ENCODE measurements at regions not wholly inside any gene's neighbourhood (a gene's known extent, or its start where the extent isn't known, plus 50 kb on each side); places are given as distances from the start of the nearest gene placed in this dataset.
"Not testable (repeated sequence)": the region's sequence is repeated elsewhere in the genome, so short reads cannot be mapped to it uniquely, and the experiment has no call there.

DNA sequence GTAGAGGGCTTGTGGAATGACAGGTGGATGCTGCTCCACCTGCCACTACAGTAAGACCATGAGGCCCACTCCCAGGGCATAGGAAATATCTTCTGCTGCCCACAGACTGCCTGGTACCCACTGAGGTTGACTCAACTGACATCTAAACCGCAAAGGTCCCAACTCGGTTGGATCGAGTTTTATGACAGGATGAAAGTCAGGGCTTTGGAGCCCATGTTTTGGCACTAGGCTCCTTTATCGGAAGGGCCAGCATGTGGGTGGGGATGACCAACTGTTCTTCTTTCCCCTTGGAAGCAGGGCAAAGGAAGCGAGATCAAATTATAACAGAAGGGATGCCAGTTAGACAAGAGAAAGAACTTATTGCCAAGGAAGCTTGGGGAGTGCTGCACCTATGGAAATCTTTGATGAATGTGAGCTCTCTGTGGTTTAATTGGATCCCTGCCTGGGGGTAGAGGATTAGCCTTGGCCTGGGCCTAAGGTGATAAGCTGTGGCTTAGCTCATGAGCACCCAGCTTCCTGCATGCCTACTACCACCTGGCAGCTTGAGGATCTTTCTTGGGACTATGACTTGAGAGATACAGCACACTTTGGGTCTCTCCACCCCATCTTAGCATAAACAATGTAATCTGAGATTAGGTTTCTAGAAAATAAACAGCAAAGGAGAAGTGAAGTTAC is 121.8 kb downstream of the KCNA5 start:
- WGBS = 74% methylated on average over 5 of the region's 5 CpGs
- Histone ChIP-seq H3K9me3 (ENCODE audit: control insufficient read depth, low read length) (no peaks in the 10 kb centered on the region), H3K27me3 (ENCODE audit: control insufficient read depth, insufficient read depth) (no peaks in the 10 kb centered on the region), H3K27ac (ENCODE audit: low read length) (no peak overlapping the region), H3K4me1 (ENCODE audit: control insufficient read depth, insufficient read depth, low read length) (no peaks in the 10 kb centered on the region), H3K4me3 (ENCODE audit: low read length) (no peak overlapping the region)
- intact Hi-C loops (cut with DNase I) = no loop called here
- DNase-seq (no peak), ATAC-seq (no peak)

DNA sequence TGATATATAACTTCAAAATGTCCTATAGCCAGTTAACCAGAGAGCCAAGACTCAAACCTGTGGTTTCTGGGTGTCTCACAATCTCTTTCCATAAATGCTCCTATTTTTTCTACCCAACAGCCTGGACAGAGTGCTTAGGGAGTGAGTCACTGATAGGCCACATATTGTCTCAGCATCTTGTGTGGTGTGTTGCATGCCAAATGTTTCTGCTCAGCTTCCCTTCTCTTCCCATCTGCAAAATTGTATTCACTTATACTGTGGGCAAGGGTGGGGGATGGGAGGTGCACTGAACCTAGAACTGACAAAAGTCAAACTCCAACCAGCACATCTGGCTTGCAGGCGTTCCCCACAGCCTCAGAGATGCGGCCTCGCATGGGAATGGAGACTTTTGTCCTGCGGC is 123.3 kb downstream of the KCNA5 start:
- intact Hi-C loops (cut with DNase I) = no loop called here
- Histone ChIP-seq H3K27me3 (ENCODE audit: control insufficient read depth, insufficient read depth) (no peaks in the 10 kb centered on the region), H3K4me1 (ENCODE audit: control insufficient read depth, insufficient read depth, low read length) (no peaks in the 10 kb centered on the region), H3K27ac (ENCODE audit: low read length) (no peak overlapping the region), H3K9me3 (ENCODE audit: control insufficient read depth, low read length) (no peaks in the 10 kb centered on the region), H3K4me3 (ENCODE audit: low read length) (no peak overlapping the region)
- no peak for DNase-seq
- no peak for ATAC-seq
- WGBS = 75% methylated on average over 4 of the region's 4 CpGs

DNA sequence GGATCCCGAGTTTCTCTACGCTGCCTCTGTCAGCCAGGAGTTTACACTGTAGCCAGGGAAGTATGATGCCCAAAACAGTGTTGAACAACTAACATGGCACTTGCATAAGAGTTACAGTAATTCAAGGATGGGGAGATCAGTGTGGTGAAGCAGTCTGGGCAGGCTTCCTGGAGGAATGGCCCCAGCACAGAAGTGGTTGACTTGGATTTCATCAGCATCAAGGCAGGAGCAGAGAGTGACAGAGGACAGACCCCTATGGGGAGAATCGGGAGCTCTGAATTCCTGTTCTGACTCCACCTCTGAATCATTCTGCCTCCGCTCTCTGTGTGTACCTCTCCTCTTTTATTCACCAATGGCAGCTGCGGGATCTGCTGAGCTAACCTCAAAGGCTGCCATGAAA is 124.5 kb downstream of the KCNA5 start:
- H3K27ac ChIP-seq (ENCODE audit: low read length) = no peak overlapping the region
- 88% methylated on average over 5 of the region's 5 CpGs for WGBS
- H3K4me1 ChIP-seq (ENCODE audit: control insufficient read depth, insufficient read depth, low read length) = no peaks in the 10 kb centered on the region
- DNase-seq (no peak), ATAC-seq (no peak)
- no peaks in the 10 kb centered on the region for H3K27me3 ChIP-seq (ENCODE audit: control insufficient read depth, insufficient read depth)
- intact Hi-C loops (cut with DNase I) = no loop called here
- H3K4me3 ChIP-seq (ENCODE audit: low read length) = no peak overlapping the region
- H3K9me3 ChIP-seq (ENCODE audit: control insufficient read depth, low read length) = no peaks in the 10 kb centered on the region

DNA sequence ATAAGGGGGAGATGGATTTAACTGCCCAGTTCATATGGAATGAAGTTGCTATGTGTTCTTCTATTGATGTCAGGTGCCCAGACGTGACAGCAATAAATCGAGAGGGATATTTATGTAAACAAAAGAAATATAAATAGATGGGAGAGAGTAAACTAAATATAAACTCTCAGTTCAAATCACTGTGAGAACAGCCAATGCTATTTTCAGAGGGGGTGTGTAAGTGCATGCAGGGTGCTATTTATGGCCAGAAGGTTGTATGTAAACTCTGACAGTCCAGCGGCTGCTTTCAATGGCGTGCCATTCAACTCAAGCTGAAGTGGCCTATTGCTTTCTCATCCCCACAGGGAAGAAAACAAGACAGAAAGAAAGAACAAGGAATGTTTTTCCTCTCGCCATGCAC is 127.2 kb downstream of the KCNA5 start:
- WGBS = 45% methylated on average over 5 of the region's 5 CpGs
- intact Hi-C loops (cut with DNase I) = loop anchor here in 2 of 4 donors (2.0 to 10.0 kb wide), 2 partner anchors 146 to 272 kb away; no protein-coding TSS in a partner anchor

DNA sequence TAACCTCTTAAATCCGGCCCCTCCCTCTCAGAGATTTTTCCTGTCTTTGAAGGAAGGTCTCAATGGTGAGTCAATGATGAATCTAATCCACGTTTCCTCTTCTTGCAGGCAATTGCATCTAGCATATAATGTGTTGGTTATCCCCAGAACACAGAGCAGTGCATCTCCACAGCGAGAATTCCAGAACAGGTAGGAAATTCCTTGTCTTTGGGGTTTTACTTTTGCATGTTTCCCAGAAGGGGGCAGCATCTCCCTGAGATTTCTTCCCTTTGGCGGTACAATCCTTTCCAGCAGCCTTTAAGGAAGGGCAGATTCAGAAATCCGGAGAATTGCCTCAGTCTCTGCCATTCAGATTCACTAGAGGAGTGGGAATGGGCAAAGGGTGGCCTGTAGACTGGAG is 128.0 kb downstream of the KCNA5 start:
- WGBS = 24% methylated on average over 5 of the region's 5 CpGs
- Histone ChIP-seq H3K27me3 (ENCODE audit: control insufficient read depth, insufficient read depth) (no peaks in the 10 kb centered on the region), H3K27ac (ENCODE audit: low read length) (no peak overlapping the region)

More for the DNA sequence above, 127.2 kb downstream of the KCNA5 start:
- H3K27me3 ChIP-seq (ENCODE audit: control insufficient read depth, insufficient read depth) = no peaks in the 10 kb centered on the region
- H3K4me3 ChIP-seq (ENCODE audit: low read length) = no peak overlapping the region
- H3K27ac ChIP-seq (ENCODE audit: low read length) = peak overlapping the region; percentile 49
- no peaks in the 10 kb centered on the region for H3K4me1 ChIP-seq (ENCODE audit: control insufficient read depth, insufficient read depth, low read length)
- DNase-seq = no peak
- peak; percentile 70 to 71 for ATAC-seq
- no peaks in the 10 kb centered on the region for H3K9me3 ChIP-seq (ENCODE audit: control insufficient read depth, low read length)

DNA sequence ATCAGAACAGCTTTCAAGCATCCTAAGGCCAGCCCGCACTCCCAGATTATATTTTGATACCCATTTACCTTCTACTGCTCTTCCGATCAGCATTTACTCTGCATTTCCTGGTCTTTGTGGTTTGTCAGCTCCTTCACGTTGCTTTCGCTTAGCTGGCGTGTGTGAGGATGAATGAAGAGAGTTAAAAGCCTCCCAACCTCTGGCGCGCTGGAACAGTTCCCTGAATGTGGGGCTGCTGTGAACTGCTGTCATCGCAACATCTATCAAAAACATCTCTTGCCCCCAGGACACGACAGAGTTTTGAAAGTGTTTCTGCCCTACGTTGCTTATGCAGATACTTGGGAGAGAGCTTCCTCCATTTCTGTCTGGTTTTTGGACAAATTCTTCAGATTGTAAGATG is 129.2 kb downstream of the KCNA5 start:
- Histone ChIP-seq H3K27me3 (ENCODE audit: control insufficient read depth, insufficient read depth) (no peaks in the 10 kb centered on the region), H3K4me3 (ENCODE audit: low read length) (no peak overlapping the region), H3K9me3 (ENCODE audit: control insufficient read depth, low read length) (no peaks in the 10 kb centered on the region), H3K4me1 (ENCODE audit: control insufficient read depth, insufficient read depth, low read length) (no peaks in the 10 kb centered on the region), H3K27ac (ENCODE audit: low read length) (no peak overlapping the region)
- ATAC-seq = no peak
- WGBS = 80% methylated on average over 10 of the region's 10 CpGs
- DNase-seq = no peak
- intact Hi-C loops (cut with DNase I) = loop anchor here in 1 of 4 donors (10.0 kb wide), 1 partner anchor 148 kb away; no protein-coding TSS in a partner anchor

More for the DNA sequence above, 128.0 kb downstream of the KCNA5 start:
- DNase-seq = no peak
- Histone ChIP-seq H3K4me3 (ENCODE audit: low read length) (no peak overlapping the region), H3K9me3 (ENCODE audit: control insufficient read depth, low read length) (no peaks in the 10 kb centered on the region), H3K4me1 (ENCODE audit: control insufficient read depth, insufficient read depth, low read length) (no peaks in the 10 kb centered on the region)
- ATAC-seq = peak; percentile 21 to 31
- intact Hi-C loops (cut with DNase I) = loop anchor here in 2 of 4 donors (2.0 to 10.0 kb wide), 2 partner anchors 147 to 271 kb away; no protein-coding TSS in a partner anchor

DNA sequence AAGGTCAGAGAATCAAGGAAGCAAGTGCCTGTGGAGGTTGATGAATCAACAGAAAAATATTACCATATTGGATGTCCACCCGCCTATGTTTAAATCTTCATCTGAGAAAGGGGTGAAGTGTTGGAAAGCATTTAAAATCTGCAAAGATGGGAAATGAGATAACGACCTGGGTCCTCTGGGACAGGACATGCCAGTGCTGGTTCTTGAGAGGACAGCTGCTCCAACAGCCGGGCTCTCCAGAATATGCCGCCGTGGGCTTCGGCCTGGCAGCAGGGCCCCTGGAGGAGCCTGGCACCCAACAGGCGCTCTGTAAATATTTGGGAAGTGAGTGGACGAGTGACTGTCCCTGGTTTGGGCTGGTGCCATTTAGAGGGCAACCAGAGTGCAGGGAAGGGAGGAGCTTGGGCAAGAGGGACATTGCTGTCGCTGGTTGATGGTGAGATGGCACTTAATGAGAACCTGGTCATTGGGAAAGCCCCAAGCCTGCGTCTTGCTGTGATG is 129.9 kb downstream of the KCNA5 start:
- 65% methylated on average over 10 of the region's 10 CpGs for WGBS
- Histone ChIP-seq H3K4me1 (ENCODE audit: control insufficient read depth, insufficient read depth, low read length) (no peaks in the 10 kb centered on the region), H3K4me3 (ENCODE audit: low read length) (no peak overlapping the region), H3K27me3 (ENCODE audit: control insufficient read depth, insufficient read depth) (no peaks in the 10 kb centered on the region), H3K27ac (ENCODE audit: low read length) (no peak overlapping the region), H3K9me3 (ENCODE audit: control insufficient read depth, low read length) (no peaks in the 10 kb centered on the region)
- intact Hi-C loops (cut with DNase I) = loop anchor here in 1 of 4 donors (10.0 kb wide), 1 partner anchor 149 kb away; no protein-coding TSS in a partner anchor
- DNase-seq = no peak
- peak in 1 of 2 donors; percentile 40 for ATAC-seq

DNA sequence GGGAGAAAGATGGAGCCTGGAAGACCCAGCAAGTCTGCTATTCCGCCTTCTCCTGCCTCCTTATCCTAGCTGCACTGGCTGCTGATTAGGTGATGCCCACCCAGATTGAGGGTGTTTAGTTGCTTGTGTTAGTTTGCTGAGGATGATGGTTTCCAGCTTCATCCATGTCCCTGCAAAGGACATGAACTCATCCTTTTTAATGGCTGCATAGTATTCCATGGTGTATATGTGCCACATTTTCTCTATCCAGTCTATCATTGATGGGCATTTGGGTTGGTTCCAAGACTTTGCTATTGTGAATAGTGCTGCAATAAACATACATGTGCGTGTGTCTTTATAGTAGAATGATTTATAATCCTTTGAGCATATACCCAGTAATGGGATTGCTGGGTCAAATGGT is 131.7 kb downstream of the KCNA5 start:
- H3K4me1 ChIP-seq (ENCODE audit: control insufficient read depth, insufficient read depth, low read length); H3K9me3 ChIP-seq (ENCODE audit: control insufficient read depth, low read length); H3K4me3 ChIP-seq (ENCODE audit: low read length); H3K27me3 ChIP-seq (ENCODE audit: control insufficient read depth, insufficient read depth); ATAC-seq; H3K27ac ChIP-seq (ENCODE audit: low read length); DNase-seq: not testable (repeated sequence)
- intact Hi-C loops (cut with DNase I) = loop anchor here in 1 of 4 donors (10.0 kb wide), 1 partner anchor 151 kb away; no protein-coding TSS in a partner anchor
- 98% methylated on average over 2 of the region's 2 CpGs for WGBS

DNA sequence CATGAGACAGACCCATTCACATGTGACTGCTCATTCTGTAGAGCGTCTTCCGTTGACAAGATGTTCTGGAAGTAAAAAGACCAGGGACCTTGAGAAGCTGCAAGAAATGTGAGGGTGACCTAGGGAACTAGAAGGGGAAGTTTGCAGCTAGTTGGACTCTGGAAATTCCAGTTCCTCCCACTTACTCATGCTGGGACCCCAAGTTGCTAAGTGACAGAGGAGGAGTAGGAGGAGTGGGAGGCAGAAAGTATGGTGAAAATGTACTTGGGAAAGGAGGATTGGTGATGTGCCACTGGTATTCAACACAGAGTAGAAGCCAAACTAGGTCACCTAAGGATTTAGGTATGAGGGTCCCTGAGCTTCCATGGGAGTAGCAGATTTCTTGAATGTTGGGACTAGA is 132.4 kb downstream of the KCNA5 start:
- DNase-seq (no peak), ATAC-seq (no peak)
- Histone ChIP-seq H3K9me3 (ENCODE audit: control insufficient read depth, low read length) (no peaks in the 10 kb centered on the region), H3K4me3 (ENCODE audit: low read length) (no peak overlapping the region), H3K27me3 (ENCODE audit: control insufficient read depth, insufficient read depth) (no peaks in the 10 kb centered on the region), H3K4me1 (ENCODE audit: control insufficient read depth, insufficient read depth, low read length) (no peaks in the 10 kb centered on the region), H3K27ac (ENCODE audit: low read length) (no peak overlapping the region)
- 94% methylated on average over 2 of the region's 2 CpGs for WGBS
- intact Hi-C loops (cut with DNase I) = loop anchor here in 1 of 4 donors (10.0 kb wide), 1 partner anchor 151 kb away; no protein-coding TSS in a partner anchor

DNA sequence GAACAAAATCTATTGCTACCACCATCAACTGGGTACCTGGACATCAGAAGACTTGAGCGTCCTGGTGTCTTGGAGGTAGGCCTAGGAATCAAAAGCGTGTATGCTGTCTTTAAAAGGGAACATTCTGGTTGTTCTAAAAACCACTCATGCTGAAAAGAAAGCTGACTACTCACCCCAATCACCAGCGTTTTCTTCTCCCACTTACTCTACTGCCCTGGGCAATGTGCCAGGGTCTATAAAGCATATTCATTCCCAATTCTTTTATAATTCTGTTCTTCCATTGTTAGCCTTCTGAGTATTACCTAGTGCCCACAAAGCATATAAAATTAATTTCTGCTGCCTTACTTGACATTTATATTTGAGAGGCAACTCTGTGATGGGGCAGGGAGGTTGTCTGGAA is 133.4 kb downstream of the KCNA5 start:
- no peaks in the 10 kb centered on the region for H3K27me3 ChIP-seq (ENCODE audit: control insufficient read depth, insufficient read depth)
- no peak overlapping the region for H3K27ac ChIP-seq (ENCODE audit: low read length)
- no peaks in the 10 kb centered on the region for H3K4me1 ChIP-seq (ENCODE audit: control insufficient read depth, insufficient read depth, low read length)
- ATAC-seq (no peak), DNase-seq (no peak)
- intact Hi-C loops (cut with DNase I) = loop anchor here in 1 of 4 donors (10.0 kb wide), 1 partner anchor 152 kb away; no protein-coding TSS in a partner anchor
- H3K9me3 ChIP-seq (ENCODE audit: control insufficient read depth, low read length) = no peaks in the 10 kb centered on the region
- 48% methylated on average over 3 of the region's 3 CpGs for WGBS
- no peak overlapping the region for H3K4me3 ChIP-seq (ENCODE audit: low read length)

DNA sequence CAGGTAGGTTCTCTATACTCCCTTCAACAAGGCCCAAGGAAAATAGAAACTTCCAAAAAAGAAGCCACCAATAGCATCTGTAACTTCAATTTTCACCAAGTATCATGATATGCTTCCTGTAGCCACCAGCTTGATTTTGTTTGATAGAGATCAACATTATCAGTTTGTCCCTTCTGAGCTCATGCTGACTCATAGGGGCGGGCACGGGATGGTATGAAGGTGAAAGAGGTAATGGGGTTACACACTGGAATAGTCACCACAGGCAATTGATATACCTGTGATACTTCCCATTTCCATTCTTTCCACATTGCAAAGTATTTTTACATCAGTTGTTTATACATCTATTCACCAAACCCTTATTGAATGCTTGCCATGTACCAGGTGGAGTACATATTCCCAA is 134.1 kb downstream of the KCNA5 start:
- no peak overlapping the region for H3K27ac ChIP-seq (ENCODE audit: low read length)
- WGBS = 98% methylated on average over 2 of the region's 2 CpGs
- no peaks in the 10 kb centered on the region for H3K9me3 ChIP-seq (ENCODE audit: control insufficient read depth, low read length)
- no peak overlapping the region for H3K4me3 ChIP-seq (ENCODE audit: low read length)
- no peaks in the 10 kb centered on the region for H3K4me1 ChIP-seq (ENCODE audit: control insufficient read depth, insufficient read depth, low read length)
- H3K27me3 ChIP-seq (ENCODE audit: control insufficient read depth, insufficient read depth) = no peaks in the 10 kb centered on the region
- no peak for DNase-seq
- intact Hi-C loops (cut with DNase I) = loop anchor here in 1 of 4 donors (10.0 kb wide), 1 partner anchor 153 kb away; no protein-coding TSS in a partner anchor
- no peak for ATAC-seq
